ENCODE measurements at regions not wholly inside any gene's neighbourhood (a gene's known extent, or its start where the extent isn't known, plus 50 kb on each side); places are given as distances from the start of the nearest gene placed in this dataset.
"Not testable (repeated sequence)": the region's sequence is repeated elsewhere in the genome, so short reads cannot be mapped to it uniquely, and the experiment has no call there.

- TF ChIP-seq CTCF, MAX (IDR thresholded peaks at IDR 0.05; ENCODE audit: low read depth, low read length): not testable (repeated sequence)
Observed at GRCh38 chrX:92659743-92660142, 880.6 kb downstream of the PCDH11X start.

Measured in NB4 (cell line).